Amygdala (tissue), 56 donors: ENCODE measurements at regions not wholly inside any gene's neighbourhood (a gene's known extent, or its start where the extent isn't known, plus 50 kb on each side); places are given as distances from the start of the nearest gene placed in this dataset.

Experiments
- DNase-seq, 56 donors: peaks; one replicate each; lab custom pipeline; 2025; lab: John Stamatoyannopoulos, UW

DNA sequence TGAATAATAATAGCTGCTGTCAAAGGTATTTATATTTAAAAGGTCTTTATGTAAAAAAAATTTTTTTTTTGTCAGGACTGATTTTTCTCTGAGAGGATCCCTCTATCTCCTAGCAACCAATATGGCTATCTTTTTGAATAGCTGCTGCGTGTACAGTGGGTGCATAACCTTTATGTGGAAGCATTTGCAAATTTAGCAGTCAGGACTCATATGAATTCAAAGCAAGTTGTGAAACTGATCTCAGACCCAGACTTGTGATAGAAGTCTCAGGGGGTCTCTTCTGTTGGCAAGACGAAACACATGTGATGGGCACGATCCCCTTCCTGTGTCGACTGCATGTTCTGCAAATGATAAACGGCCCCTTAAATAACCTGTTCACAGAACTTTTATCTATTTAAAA, 114.1 kb upstream of the ARGLU1 start:
- DNase-seq: no peak

DNA sequence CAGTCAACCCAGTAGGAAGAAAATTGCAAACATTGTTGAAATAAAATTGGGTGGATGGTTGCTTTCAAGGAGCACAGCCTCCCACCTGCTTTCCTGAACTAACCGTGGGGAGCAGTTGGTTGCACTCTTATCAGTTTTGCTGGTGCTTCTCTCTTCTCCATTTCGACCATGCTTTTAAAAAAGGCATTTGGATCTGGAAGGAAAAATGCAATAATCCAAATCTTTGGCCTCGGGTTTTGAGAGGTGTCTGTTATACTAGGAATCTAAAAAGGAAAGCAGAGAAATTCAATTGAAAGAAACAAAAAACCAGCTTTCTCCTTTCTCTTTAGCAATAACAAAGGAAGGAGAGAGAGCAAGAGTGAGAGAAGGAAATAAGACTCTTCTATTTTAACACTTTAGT, 113.6 kb upstream of the ARGLU1 start:
- no peak for DNase-seq

- peak in 29 of 56 donors; percentile 2 to 55 (median 23) for DNase-seq
Measured at GRCh38 chr13:106680796-106681472, 113.0 kb upstream of the ARGLU1 start.

- DNase-seq: no peak
Measured at GRCh38 chr13:106678646-106679418, 110.9 kb upstream of the ARGLU1 start.

GRCh38 chr13:106675311-106675710, 107.4 kb upstream of the ARGLU1 start:
- no peak for DNase-seq

GRCh38 chr13:106660746-106661625, 93.0 kb upstream of the ARGLU1 start:
- no peak for DNase-seq

DNA sequence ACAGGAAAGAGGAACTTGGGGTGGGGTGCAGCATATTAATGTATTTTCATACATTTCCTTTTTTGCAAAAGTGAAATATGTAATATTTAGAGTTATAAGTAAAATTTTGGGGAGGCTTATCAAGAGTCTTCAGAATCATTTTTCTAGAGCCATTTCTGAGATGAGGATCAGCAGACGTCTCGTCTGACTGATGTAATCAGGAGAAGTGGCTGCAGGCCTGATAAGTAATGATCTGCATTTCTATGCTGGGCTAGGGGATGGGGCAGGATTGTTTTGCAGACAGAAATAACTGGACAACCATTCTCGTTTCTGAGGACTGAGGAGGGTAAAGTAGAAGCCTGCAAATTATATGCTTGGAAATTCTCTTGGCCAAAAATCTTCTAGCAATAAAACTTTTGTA, 89.2 kb upstream of the ARGLU1 start:
- no peak for DNase-seq

DNA sequence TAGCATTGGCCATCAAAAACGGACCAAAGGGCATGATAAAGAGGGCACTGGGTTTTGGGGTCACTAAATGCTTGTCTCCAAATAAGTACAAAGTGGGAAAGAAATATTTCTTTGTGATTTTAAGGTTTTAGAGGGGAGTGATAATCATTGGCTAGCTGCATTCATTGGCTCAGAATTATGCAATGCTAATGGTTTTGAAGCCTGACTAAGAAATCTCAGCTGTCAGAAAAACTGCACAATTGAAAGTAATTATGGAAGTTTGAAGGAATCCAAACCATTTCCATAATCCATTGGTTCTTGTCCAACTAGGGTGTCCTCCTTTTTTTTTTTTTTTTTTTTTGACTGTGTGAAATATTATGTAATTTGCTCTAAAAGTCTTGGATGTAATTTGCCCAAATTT, 88.2 kb upstream of the ARGLU1 start:
- DNase-seq: no peak

DNA sequence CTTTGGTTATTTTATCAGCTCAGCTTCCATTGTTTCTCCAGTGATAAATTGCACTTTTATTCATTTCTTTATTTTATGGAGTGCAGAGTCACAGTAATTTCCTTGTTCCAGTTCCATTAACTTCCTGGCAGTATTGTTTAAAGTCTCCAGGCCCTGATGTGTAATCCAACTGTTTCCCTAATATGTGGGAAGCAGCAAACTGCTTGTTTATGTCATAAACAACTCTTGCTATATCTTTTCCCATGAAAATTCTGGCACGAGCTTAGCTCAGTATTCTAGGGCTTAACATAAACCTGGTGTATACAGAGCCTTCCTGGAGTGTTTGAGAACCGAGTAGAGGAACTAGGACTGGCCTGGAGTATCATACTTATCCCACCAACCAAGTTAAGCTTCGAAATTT, 83.5 kb upstream of the ARGLU1 start:
- DNase-seq: no peak

- no peak for DNase-seq
Measured at GRCh38 chr13:106650690-106651205, 82.8 kb upstream of the ARGLU1 start.

- no peak for DNase-seq
Measured at GRCh38 chr13:106649495-106649894, 81.6 kb upstream of the ARGLU1 start.

- no peak for DNase-seq
Measured at GRCh38 chr13:106640515-106640914, 72.6 kb upstream of the ARGLU1 start.

DNA sequence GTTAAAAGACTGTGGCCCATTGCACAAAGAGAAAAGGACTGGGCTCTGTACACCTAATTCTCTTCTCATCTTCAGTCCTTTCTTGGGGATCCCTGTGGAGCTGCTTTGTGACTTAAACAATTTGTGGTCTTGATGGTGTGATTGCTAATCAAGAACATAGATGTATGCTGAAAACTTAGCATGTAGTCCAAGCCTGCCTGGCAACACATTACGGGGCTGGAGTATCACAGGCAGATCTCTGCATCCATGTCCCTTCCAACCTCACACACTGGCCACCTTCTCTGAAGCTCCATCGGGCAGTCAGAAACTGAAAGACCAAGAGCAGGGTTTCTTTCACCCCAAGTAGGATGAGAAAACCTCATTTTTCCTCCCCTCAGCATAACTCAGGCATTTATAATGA, 69.6 kb upstream of the ARGLU1 start:
- DNase-seq: no peak

GRCh38 chr13:106636492-106636891, 68.6 kb upstream of the ARGLU1 start:
- DNase-seq: no peak

DNA sequence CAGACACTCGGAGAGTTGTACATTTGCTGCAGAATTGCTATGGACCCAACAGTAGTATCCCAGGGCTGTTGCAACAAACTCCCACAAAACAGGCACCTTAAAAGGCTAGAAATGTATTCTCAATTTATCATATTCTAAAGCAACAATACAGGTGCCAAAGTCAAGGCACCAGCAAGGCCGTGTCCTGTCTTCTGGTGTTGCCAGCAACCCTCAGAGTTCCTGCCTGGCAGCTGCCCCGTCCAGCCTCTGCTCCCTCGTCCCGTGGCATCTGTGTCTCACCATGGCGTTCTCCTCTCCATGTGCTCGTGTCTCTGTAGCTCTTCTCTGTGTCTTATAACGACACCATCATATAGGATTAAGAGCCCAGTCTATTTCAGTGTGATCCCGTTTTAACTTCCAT, 67.7 kb upstream of the ARGLU1 start:
- DNase-seq: no peak

- no peak for DNase-seq
Measured at GRCh38 chr13:106633321-106633720, 65.4 kb upstream of the ARGLU1 start.

GRCh38 chr13:106630650-106631049, 62.7 kb upstream of the ARGLU1 start:
- DNase-seq: no peak

- no peak for DNase-seq
Measured at GRCh38 chr13:106630162-106630561, 62.2 kb upstream of the ARGLU1 start.

GRCh38 chr13:106628936-106629659, 61.2 kb upstream of the ARGLU1 start:
- no peak for DNase-seq

- no peak for DNase-seq
Measured at GRCh38 chr13:106626473-106626872, 58.5 kb upstream of the ARGLU1 start.
